GM23248 (cell line): ENCODE measurements at regions not wholly inside any gene's neighbourhood (a gene's known extent, or its start where the extent isn't known, plus 50 kb on each side); places are given as distances from the start of the nearest gene placed in this dataset.

ENCODE experiments used
- EZH2 ChIP-seq: fragments of 200-600 bp; sonication (generic); IDR thresholded peaks from 2 replicates; pipeline ENCODE4 v1.6.1; 2018; ENCODE audit warnings: antibody characterized with exemption, mild to moderate bottlenecking; ENCODE audit not compliant: insufficient read depth, poor library complexity, severe bottlenecking
- EZH2phosphoT487 ChIP-seq: fragments of 200-600 bp; sonication (generic); IDR thresholded peaks from 2 replicates; pipeline ENCODE4 v1.6.1; 2018; ENCODE audit warnings: antibody characterized with exemption, moderate library complexity, mild to moderate bottlenecking, low read depth; ENCODE audit not compliant: insufficient read depth

DNA sequence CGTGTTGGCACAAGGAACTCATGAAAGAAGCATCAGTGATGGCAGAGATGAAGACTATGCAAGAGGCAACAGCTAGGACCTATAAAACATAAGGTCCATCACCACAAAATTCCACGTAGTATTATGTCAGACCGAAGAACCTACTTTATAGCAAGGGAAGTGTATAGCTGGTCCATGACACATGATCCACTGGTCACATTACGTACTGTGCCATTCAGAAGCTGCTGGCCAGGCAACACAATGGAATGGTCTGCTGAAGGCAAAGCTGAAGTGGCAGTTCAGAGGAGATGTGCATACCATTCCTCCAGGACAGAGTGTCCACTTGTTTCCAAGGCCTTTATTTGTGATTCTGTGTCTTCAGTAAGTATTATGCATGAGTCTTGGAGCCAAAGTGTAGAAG is 215.5 kb upstream of the UGT8 start:
- TF ChIP-seq EZH2 (no peak), EZH2phosphoT487 (no peak)
